ENCODE measurements at regions not wholly inside any gene's neighbourhood (a gene's known extent, or its start where the extent isn't known, plus 50 kb on each side); places are given as distances from the start of the nearest gene placed in this dataset.

GRCh38 chr5:117587111-117587510 lies 1012.5 kb upstream of the SEMA6A start:
- Histone ChIP-seq H2BK20ac (ENCODE audit: low read depth, low read length, poor library complexity, severe bottlenecking) (no peak overlapping the region), H3K79me2 (ENCODE audit: insufficient read depth, low read length) (no peaks in the 10 kb centered on the region), H3K27ac (ENCODE audit: insufficient read length, low read depth, low read length) (no peak overlapping the region), H3K56ac (ENCODE audit: insufficient read length, low read depth, low read length) (no peak overlapping the region), H2AK5ac (ENCODE audit: insufficient read length, low read length) (no peak overlapping the region), H3T11ph (ENCODE audit: low read length) (no peak overlapping the region), H3K14ac (ENCODE audit: insufficient read depth, low read length) (no peak overlapping the region), H3K79me1 (ENCODE audit: insufficient read depth, low read depth, low read length, poor library complexity, severe bottlenecking) (no peaks in the 10 kb centered on the region), H3K27me3 (ENCODE audit: insufficient read depth, low read length) (no peaks in the 10 kb centered on the region), H4K5ac (ENCODE audit: insufficient read length, low read depth, low read length) (no peak overlapping the region), H2BK120ac (ENCODE audit: low read depth, low read length, poor library complexity, severe bottlenecking) (no peak overlapping the region), H2AFZ (ENCODE audit: low read length) (no peak overlapping the region), H3K4me1 (ENCODE audit: insufficient read depth, low read length) (peaks cover 2% of the 10 kb centered on the region; the same call in 1 of the 2 replicates), H3K9me3 (ENCODE audit: control insufficient read depth, low read depth, low read length) (no peaks in the 10 kb centered on the region), H3K23me2 (ENCODE audit: insufficient read length, low read depth, low read length, poor library complexity, severe bottlenecking) (no peaks in the 10 kb centered on the region), H3K9ac (ENCODE audit: extremely low read depth, insufficient read length, low read length) (no peak overlapping the region), H3K4ac (ENCODE audit: low read depth, low read length) (no peak overlapping the region), H3K4me2 (ENCODE audit: insufficient read depth, insufficient read length, low read length) (no peak overlapping the region), H2BK5ac (ENCODE audit: insufficient read length, low read length) (no peak overlapping the region), H4K91ac (ENCODE audit: insufficient read length, low read depth, low read length) (no peak overlapping the region), H2BK12ac (ENCODE audit: insufficient read length, low read depth, low read length) (no peak overlapping the region), H3K18ac (ENCODE audit: insufficient read length, low read depth, low read length) (no peak overlapping the region), H2BK15ac (ENCODE audit: low read depth, low read length) (no peak overlapping the region), H4K20me1 (ENCODE audit: control insufficient read depth, insufficient read depth, insufficient read length) (no peaks in the 10 kb centered on the region), H3K23ac (ENCODE audit: insufficient read length, low read depth, low read length) (no peak overlapping the region), H4K8ac (replicated peaks; ENCODE audit: insufficient read length, low read depth, low read length) (no peak overlapping the region)
- no peak for DNase-seq
- TF ChIP-seq CTCF (conservative IDR thresholded peaks at IDR 0.05) = no peak
- H3K36me3 Mint-ChIP-seq (ENCODE audit: insufficient read depth in 1 of 3, low read depth in 3 of 3) = no peaks in the 10 kb centered on the region
- peaks cover 8 to 9% of the 10 kb centered on the region in 2 experiments for H3K4me1 Mint-ChIP-seq
- WGBS (ENCODE audit: extremely low coverage, insufficient read length, low lambda C conversion rate) = no CpG with 5 or more reads among the region's 1 CpG
- H3K4me3 Mint-ChIP-seq = no peak overlapping the region
- no peaks in the 10 kb centered on the region for H3K27me3 Mint-ChIP-seq (ENCODE audit: low read depth)
- H3K27ac Mint-ChIP-seq = no peak overlapping the region
- H3K9me3 Mint-ChIP-seq = no peaks in the 10 kb centered on the region
